ENCODE measurements at regions not wholly inside any gene's neighbourhood (a gene's known extent, or its start where the extent isn't known, plus 50 kb on each side); places are given as distances from the start of the nearest gene placed in this dataset.

- H3K9me3 ChIP-seq = no peaks in the 10 kb centered on the region
- no peak overlapping the region for H3K27ac ChIP-seq
- H3K4me3 ChIP-seq = no peak overlapping the region
- no peaks in the 10 kb centered on the region for H3K27me3 ChIP-seq
- no peak for DNase-seq
- peaks cover 0 to 11% (median 0%) of the 10 kb centered on the region in 4 donors for H3K4me1 ChIP-seq
- no peak for TF ChIP-seq CTCF (IDR thresholded peaks at IDR 0.05)
- no peak for TF ChIP-seq POLR2A (IDR thresholded peaks at IDR 0.05)
- H3K36me3 ChIP-seq = no peaks in the 10 kb centered on the region
Measured at GRCh38 chr9:13588151-13589033, 308.9 kb upstream of the MPDZ start.

GRCh38 chr9:13587571-13587970 lies 308.1 kb upstream of the MPDZ start:
- no peak for TF ChIP-seq CTCF (IDR thresholded peaks at IDR 0.05)
- TF ChIP-seq POLR2A (IDR thresholded peaks at IDR 0.05) = no peak
- H3K4me3 ChIP-seq = no peak overlapping the region
- no peaks in the 10 kb centered on the region for H3K36me3 ChIP-seq
- no peak for DNase-seq
- H3K4me1 ChIP-seq = peaks cover 0 to 11% (median 0%) of the 10 kb centered on the region in 4 donors
- no peaks in the 10 kb centered on the region for H3K27me3 ChIP-seq
- H3K27ac ChIP-seq = peak overlapping the region in 1 of 4 donors; percentile 19
- H3K9me3 ChIP-seq = no peaks in the 10 kb centered on the region

- H3K9me3 ChIP-seq = no peaks in the 10 kb centered on the region
- no peak for TF ChIP-seq CTCF (IDR thresholded peaks at IDR 0.05)
- no peak for TF ChIP-seq POLR2A (IDR thresholded peaks at IDR 0.05)
- no peak overlapping the region for H3K4me3 ChIP-seq
- no peak for DNase-seq
- no peaks in the 10 kb centered on the region for H3K27me3 ChIP-seq
- peak overlapping the region in 1 of 4 donors; percentile 19 for H3K27ac ChIP-seq
- peaks cover 0 to 11% (median 0%) of the 10 kb centered on the region in 4 donors for H3K4me1 ChIP-seq
- H3K36me3 ChIP-seq = no peaks in the 10 kb centered on the region
Measured at GRCh38 chr9:13586587-13587374, 307.3 kb upstream of the MPDZ start.

GRCh38 chr9:13580760-13581159 lies 301.3 kb upstream of the MPDZ start:
- H3K36me3 ChIP-seq = no peaks in the 10 kb centered on the region
- no peaks in the 10 kb centered on the region for H3K9me3 ChIP-seq
- H3K27me3 ChIP-seq = no peaks in the 10 kb centered on the region
- no peak for TF ChIP-seq CTCF (IDR thresholded peaks at IDR 0.05)
- no peak for TF ChIP-seq POLR2A (IDR thresholded peaks at IDR 0.05)
- H3K4me3 ChIP-seq = no peak overlapping the region
- H3K27ac ChIP-seq = no peak overlapping the region
- H3K4me1 ChIP-seq = no peaks in the 10 kb centered on the region
- no peak for DNase-seq

GRCh38 chr9:13580131-13580530 lies 300.6 kb upstream of the MPDZ start:
- H3K4me1 ChIP-seq = no peaks in the 10 kb centered on the region
- H3K9me3 ChIP-seq = no peaks in the 10 kb centered on the region
- no peak overlapping the region for H3K27ac ChIP-seq
- no peak for DNase-seq
- TF ChIP-seq POLR2A (IDR thresholded peaks at IDR 0.05) = no peak
- no peaks in the 10 kb centered on the region for H3K36me3 ChIP-seq
- H3K4me3 ChIP-seq = no peak overlapping the region
- no peaks in the 10 kb centered on the region for H3K27me3 ChIP-seq

GRCh38 chr9:13576101-13576500 lies 296.6 kb upstream of the MPDZ start:
- TF ChIP-seq POLR2A (IDR thresholded peaks at IDR 0.05) (no peak), CTCF (IDR thresholded peaks at IDR 0.05) (no peak)
- no peaks in the 10 kb centered on the region for H3K9me3 ChIP-seq

More at GRCh38 chr9:13576101-13576500, 296.6 kb upstream of the MPDZ start:
- Histone ChIP-seq H3K27ac (no peak overlapping the region), H3K36me3 (no peaks in the 10 kb centered on the region), H3K27me3 (no peaks in the 10 kb centered on the region), H3K4me1 (no peaks in the 10 kb centered on the region), H3K4me3 (no peak overlapping the region)
- DNase-seq = no peak

Measured in Peyer's patch (tissue), 4 donors.